H1 (cell line): ENCODE measurements at regions not wholly inside any gene's neighbourhood (a gene's known extent, or its start where the extent isn't known, plus 50 kb on each side); places are given as distances from the start of the nearest gene placed in this dataset.

ENCODE experiments used
- RXRA ChIP-seq: IDR thresholded peaks from 2 replicates; pipeline ENCODE4 v1.6.1; 2011; ENCODE audit warnings: low read depth, mild to moderate bottlenecking, low read length, moderate library complexity; ENCODE audit not compliant: insufficient read depth
- TF ChIP-seq, protein P1 (sequence below): fragments of 300-600 bp; sonication (generic); IDR thresholded peaks from 2 replicates; pipeline ENCODE4 v1.7.1; 2012; ENCODE audit warnings: low read length, moderate library complexity, mild to moderate bottlenecking, inconsistent platforms; ENCODE audit not compliant: insufficient replicate concordance

- TF ChIP-seq, protein P1, sequence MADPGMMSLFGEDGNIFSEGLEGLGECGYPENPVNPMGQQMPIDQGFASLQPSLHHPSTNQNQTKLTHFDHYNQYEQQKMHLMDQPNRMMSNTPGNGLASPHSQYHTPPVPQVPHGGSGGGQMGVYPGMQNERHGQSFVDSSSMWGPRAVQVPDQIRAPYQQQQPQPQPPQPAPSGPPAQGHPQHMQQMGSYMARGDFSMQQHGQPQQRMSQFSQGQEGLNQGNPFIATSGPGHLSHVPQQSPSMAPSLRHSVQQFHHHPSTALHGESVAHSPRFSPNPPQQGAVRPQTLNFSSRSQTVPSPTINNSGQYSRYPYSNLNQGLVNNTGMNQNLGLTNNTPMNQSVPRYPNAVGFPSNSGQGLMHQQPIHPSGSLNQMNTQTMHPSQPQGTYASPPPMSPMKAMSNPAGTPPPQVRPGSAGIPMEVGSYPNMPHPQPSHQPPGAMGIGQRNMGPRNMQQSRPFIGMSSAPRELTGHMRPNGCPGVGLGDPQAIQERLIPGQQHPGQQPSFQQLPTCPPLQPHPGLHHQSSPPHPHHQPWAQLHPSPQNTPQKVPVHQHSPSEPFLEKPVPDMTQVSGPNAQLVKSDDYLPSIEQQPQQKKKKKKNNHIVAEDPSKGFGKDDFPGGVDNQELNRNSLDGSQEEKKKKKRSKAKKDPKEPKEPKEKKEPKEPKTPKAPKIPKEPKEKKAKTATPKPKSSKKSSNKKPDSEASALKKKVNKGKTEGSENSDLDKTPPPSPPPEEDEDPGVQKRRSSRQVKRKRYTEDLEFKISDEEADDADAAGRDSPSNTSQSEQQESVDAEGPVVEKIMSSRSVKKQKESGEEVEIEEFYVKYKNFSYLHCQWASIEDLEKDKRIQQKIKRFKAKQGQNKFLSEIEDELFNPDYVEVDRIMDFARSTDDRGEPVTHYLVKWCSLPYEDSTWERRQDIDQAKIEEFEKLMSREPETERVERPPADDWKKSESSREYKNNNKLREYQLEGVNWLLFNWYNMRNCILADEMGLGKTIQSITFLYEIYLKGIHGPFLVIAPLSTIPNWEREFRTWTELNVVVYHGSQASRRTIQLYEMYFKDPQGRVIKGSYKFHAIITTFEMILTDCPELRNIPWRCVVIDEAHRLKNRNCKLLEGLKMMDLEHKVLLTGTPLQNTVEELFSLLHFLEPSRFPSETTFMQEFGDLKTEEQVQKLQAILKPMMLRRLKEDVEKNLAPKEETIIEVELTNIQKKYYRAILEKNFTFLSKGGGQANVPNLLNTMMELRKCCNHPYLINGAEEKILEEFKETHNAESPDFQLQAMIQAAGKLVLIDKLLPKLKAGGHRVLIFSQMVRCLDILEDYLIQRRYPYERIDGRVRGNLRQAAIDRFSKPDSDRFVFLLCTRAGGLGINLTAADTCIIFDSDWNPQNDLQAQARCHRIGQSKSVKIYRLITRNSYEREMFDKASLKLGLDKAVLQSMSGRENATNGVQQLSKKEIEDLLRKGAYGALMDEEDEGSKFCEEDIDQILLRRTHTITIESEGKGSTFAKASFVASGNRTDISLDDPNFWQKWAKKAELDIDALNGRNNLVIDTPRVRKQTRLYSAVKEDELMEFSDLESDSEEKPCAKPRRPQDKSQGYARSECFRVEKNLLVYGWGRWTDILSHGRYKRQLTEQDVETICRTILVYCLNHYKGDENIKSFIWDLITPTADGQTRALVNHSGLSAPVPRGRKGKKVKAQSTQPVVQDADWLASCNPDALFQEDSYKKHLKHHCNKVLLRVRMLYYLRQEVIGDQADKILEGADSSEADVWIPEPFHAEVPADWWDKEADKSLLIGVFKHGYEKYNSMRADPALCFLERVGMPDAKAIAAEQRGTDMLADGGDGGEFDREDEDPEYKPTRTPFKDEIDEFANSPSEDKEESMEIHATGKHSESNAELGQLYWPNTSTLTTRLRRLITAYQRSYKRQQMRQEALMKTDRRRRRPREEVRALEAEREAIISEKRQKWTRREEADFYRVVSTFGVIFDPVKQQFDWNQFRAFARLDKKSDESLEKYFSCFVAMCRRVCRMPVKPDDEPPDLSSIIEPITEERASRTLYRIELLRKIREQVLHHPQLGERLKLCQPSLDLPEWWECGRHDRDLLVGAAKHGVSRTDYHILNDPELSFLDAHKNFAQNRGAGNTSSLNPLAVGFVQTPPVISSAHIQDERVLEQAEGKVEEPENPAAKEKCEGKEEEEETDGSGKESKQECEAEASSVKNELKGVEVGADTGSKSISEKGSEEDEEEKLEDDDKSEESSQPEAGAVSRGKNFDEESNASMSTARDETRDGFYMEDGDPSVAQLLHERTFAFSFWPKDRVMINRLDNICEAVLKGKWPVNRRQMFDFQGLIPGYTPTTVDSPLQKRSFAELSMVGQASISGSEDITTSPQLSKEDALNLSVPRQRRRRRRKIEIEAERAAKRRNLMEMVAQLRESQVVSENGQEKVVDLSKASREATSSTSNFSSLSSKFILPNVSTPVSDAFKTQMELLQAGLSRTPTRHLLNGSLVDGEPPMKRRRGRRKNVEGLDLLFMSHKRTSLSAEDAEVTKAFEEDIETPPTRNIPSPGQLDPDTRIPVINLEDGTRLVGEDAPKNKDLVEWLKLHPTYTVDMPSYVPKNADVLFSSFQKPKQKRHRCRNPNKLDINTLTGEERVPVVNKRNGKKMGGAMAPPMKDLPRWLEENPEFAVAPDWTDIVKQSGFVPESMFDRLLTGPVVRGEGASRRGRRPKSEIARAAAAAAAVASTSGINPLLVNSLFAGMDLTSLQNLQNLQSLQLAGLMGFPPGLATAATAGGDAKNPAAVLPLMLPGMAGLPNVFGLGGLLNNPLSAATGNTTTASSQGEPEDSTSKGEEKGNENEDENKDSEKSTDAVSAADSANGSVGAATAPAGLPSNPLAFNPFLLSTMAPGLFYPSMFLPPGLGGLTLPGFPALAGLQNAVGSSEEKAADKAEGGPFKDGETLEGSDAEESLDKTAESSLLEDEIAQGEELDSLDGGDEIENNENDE, result no peak
- TF ChIP-seq RXRA, result no peak
These were observed 245.7 kb upstream of the GMDS start (continued) for GRCh38 chr6:2491137-2491536.
